H9 (cell line): ENCODE measurements at regions not wholly inside any gene's neighbourhood (a gene's known extent, or its start where the extent isn't known, plus 50 kb on each side); places are given as distances from the start of the nearest gene placed in this dataset.

Experiments used
- DNase-seq: peaks from one replicate; pipeline ENCODE4 v3.0.0-alpha.2; 2017
- H2AFZ ChIP-seq: one replicate; pipeline ENCODE4 v1.6.1; 2013; ENCODE audit warnings: mild to moderate bottlenecking, low read length, control low read depth, moderate library complexity
- H2AK5ac ChIP-seq: 2 replicates; pipeline ENCODE4 v1.6.1; 2013; ENCODE audit warnings: low read length, control low read depth, mixed read lengths; ENCODE audit not compliant: insufficient read length
- H2BK120ac ChIP-seq: one replicate; pipeline ENCODE4 v1.6.1; 2013; ENCODE audit warnings: low read depth, mild to moderate bottlenecking, low read length, control low read depth, inconsistent platforms; ENCODE audit not compliant: poor library complexity, severe bottlenecking
- H2BK12ac ChIP-seq: 2 replicates; pipeline ENCODE4 v1.6.1; 2013; ENCODE audit warnings: low read length, control low read depth, mixed read lengths, low read depth; ENCODE audit not compliant: insufficient read length
- H2BK15ac ChIP-seq: 2 replicates; pipeline ENCODE4 v1.6.1; 2013; ENCODE audit warnings: low read depth, low read length, control low read depth
- H2BK20ac ChIP-seq: one replicate; pipeline ENCODE4 v1.6.1; 2013; ENCODE audit warnings: low read depth, mild to moderate bottlenecking, low read length, control low read depth, inconsistent platforms; ENCODE audit not compliant: poor library complexity, severe bottlenecking
- H2BK5ac ChIP-seq: 2 replicates; pipeline ENCODE4 v1.6.1; 2013; ENCODE audit warnings: low read length, control low read depth, mixed read lengths; ENCODE audit not compliant: insufficient read length
- H3K14ac ChIP-seq: 2 replicates; pipeline ENCODE4 v1.6.1; 2013; ENCODE audit warnings: low read length, control low read depth; ENCODE audit not compliant: insufficient read depth
- H3K18ac ChIP-seq: 2 replicates; pipeline ENCODE4 v1.6.1; 2013; ENCODE audit warnings: low read depth, mild to moderate bottlenecking, mixed read lengths, low read length, control low read depth; ENCODE audit not compliant: insufficient read length
- H3K23ac ChIP-seq: 2 replicates; pipeline ENCODE4 v1.6.1; 2013; ENCODE audit warnings: low read length, control low read depth, mixed read lengths, low read depth; ENCODE audit not compliant: insufficient read length
- H3K23me2 ChIP-seq: 2 replicates; pipeline ENCODE4 v1.6.1; 2013; ENCODE audit warnings: low read depth, mild to moderate bottlenecking, mixed read lengths, low read length, control low read depth; ENCODE audit not compliant: insufficient read length, poor library complexity, severe bottlenecking
- H3K27ac ChIP-seq: 2 replicates; pipeline ENCODE4 v1.5.1; 2013; ENCODE audit warnings: low read length, control low read depth, mixed read lengths, low read depth; ENCODE audit not compliant: insufficient read length
- H3K27me3 ChIP-seq: 2 replicates; pipeline ENCODE4 v1.6.1; 2013; ENCODE audit warnings: low read length, control low read depth, inconsistent platforms; ENCODE audit not compliant: insufficient read depth
- H3K4ac ChIP-seq: 2 replicates; pipeline ENCODE4 v1.6.1; 2013; ENCODE audit warnings: low read depth, mild to moderate bottlenecking, control low read depth, inconsistent platforms, low read length, moderate library complexity
- H3K4me1 ChIP-seq: 2 replicates; pipeline ENCODE4 v1.6.1; 2013; ENCODE audit warnings: low read length, control low read depth, inconsistent platforms; ENCODE audit not compliant: insufficient read depth
- H3K4me2 ChIP-seq: 2 replicates; pipeline ENCODE4 v1.6.1; 2013; ENCODE audit warnings: low read length, control low read depth, mixed read lengths; ENCODE audit not compliant: insufficient read length, insufficient read depth
- H3K56ac ChIP-seq: 2 replicates; pipeline ENCODE4 v1.6.1; 2013; ENCODE audit warnings: low read depth, mild to moderate bottlenecking, mixed read lengths, low read length, control low read depth; ENCODE audit not compliant: insufficient read length
- H3K79me1 ChIP-seq: 2 replicates; pipeline ENCODE4 v1.6.1; 2013; ENCODE audit warnings: low read depth, mild to moderate bottlenecking, moderate library complexity, low read length, control low read depth, inconsistent platforms; ENCODE audit not compliant: insufficient read depth, poor library complexity, severe bottlenecking
- H3K79me2 ChIP-seq: 2 replicates; pipeline ENCODE4 v1.6.1; 2013; ENCODE audit warnings: low read length, control low read depth, inconsistent platforms; ENCODE audit not compliant: insufficient read depth
- H3K9ac ChIP-seq: 2 replicates; pipeline ENCODE4 v1.6.1; 2013; ENCODE audit warnings: low read length, control low read depth, mixed read lengths; ENCODE audit not compliant: insufficient read length; ENCODE audit errors: extremely low read depth
- H3K9me3 ChIP-seq: one replicate; pipeline ENCODE4 v1.6.1; 2013; ENCODE audit warnings: low read depth, low read length, inconsistent platforms; ENCODE audit not compliant: control insufficient read depth
- H3T11ph ChIP-seq: one replicate; pipeline ENCODE4 v1.6.1; 2013; ENCODE audit warnings: mild to moderate bottlenecking, low read length, control low read depth, inconsistent platforms
- H4K20me1 ChIP-seq: one replicate; pipeline ENCODE4 v1.6.1; 2013; ENCODE audit not compliant: control insufficient read depth, insufficient read length, insufficient read depth
- H4K5ac ChIP-seq: 2 replicates; pipeline ENCODE4 v1.6.1; 2013; ENCODE audit warnings: low read depth, mild to moderate bottlenecking, mixed read lengths, low read length, control low read depth; ENCODE audit not compliant: insufficient read length
- H4K8ac ChIP-seq: replicated peaks from 2 replicates; pipeline ENCODE4 v1.6.1; 2013; ENCODE audit warnings: low read length, control low read depth, mixed read lengths, low read depth; ENCODE audit not compliant: insufficient read length
- H4K91ac ChIP-seq: 2 replicates; pipeline ENCODE4 v1.6.1; 2013; ENCODE audit warnings: low read depth, mild to moderate bottlenecking, moderate library complexity, mixed read lengths, low read length, control low read depth; ENCODE audit not compliant: insufficient read length
- H3K27ac Mint-ChIP-seq, 3 experiments: 2 replicates in 2 of 3; 3 replicates in 1 of 3; pipeline ENCODE4 v1.8.0; 2020 to 2021; ENCODE audit warnings: mixed read lengths in 3 of 3, mild to moderate bottlenecking in 1 of 3, moderate library complexity in 1 of 3
- H3K27me3 Mint-ChIP-seq: 2 replicates; pipeline ENCODE4 v1.8.0; 2021; ENCODE audit warnings: low read depth, mild to moderate bottlenecking, moderate library complexity, mixed read lengths
- H3K36me3 Mint-ChIP-seq, 3 experiments: 2 replicates in 2 of 3; 3 replicates in 1 of 3; pipeline ENCODE4 v1.8.0; 2020 to 2021; ENCODE audit warnings: low read depth in 3 of 3, mixed read lengths in 3 of 3; ENCODE audit not compliant: insufficient read depth in 1 of 3
- H3K4me1 Mint-ChIP-seq, 2 experiments: 2 replicates each; pipeline ENCODE4 v1.8.0; 2020; ENCODE audit warnings: mixed read lengths in 2 of 2
- H3K4me3 Mint-ChIP-seq, 2 experiments: 2 replicates in 1 of 2; 3 replicates in 1 of 2; pipeline ENCODE4 v1.8.0; 2020 to 2021; ENCODE audit warnings: mild to moderate bottlenecking in 2 of 2, mixed read lengths in 2 of 2, moderate library complexity in 1 of 2
- H3K9me3 Mint-ChIP-seq, 2 experiments: 2 replicates in 1 of 2; 3 replicates in 1 of 2; pipeline ENCODE4 v1.8.0; 2020; ENCODE audit warnings: mild to moderate bottlenecking in 2 of 2, mixed read lengths in 2 of 2, moderate library complexity in 1 of 2
- WGBS: extraction: QIAGEN DNeasy Blood & Tissue Kit; methylation state at CpG from one replicate; pipeline ENCODE4 v1.1.7; 2013; ENCODE audit warnings: missing lambda C conversion rate, low lambda C conversion rate, mixed read lengths; ENCODE audit not compliant: insufficient read length; ENCODE audit errors: extremely low coverage; 5-methylcytosine and 5-hydroxymethylcytosine counted together
- TF ChIP-seq, protein P1 (sequence below): fragments of 200-600 bp; sonication (generic); conservative IDR thresholded peaks from 3 replicates; pipeline ENCODE4 v1.8.0; 2021; ENCODE audit warnings: antibody characterized with exemption, mild to moderate bottlenecking

DNA sequence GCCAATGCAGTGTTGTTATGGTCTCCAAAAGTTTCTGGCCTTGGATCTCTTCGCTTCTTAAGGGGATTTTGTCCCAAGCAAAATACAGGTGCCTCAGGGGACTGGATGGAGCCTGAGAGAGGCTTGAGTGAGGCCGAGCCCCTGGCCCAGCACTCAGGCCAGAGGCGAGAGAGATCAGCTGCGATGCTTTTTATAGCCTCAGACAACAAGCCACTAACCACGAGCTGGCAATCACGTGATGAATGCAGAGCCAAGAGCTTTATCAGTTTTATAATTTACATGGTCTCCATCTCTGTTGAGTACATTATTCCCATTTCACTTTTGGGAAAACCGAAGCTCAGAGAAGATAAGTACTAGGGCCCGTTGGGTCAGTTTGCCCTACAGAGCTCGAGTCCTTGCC lies 360.0 kb upstream of the CDH5 start:
- no peak overlapping the region for H3K56ac ChIP-seq
- no peak overlapping the region for H2BK12ac ChIP-seq
- H3K9me3 ChIP-seq, result no peaks in the 10 kb centered on the region
- no peak overlapping the region for H3K9ac ChIP-seq
- H3T11ph ChIP-seq, result no peak overlapping the region
- H3K4me2 ChIP-seq, result no peak overlapping the region
- H4K20me1 ChIP-seq, result no peaks in the 10 kb centered on the region
- H2AK5ac ChIP-seq, result no peak overlapping the region
- Mint-ChIP-seq H3K27me3 (no peaks in the 10 kb centered on the region), H3K4me1 (peaks cover 20 to 24% of the 10 kb centered on the region in 2 experiments), H3K27ac (no peak overlapping the region; a peak in 1 of 7 replicates), H3K9me3 (no peaks in the 10 kb centered on the region; a peak in 1 of 5 replicates), H3K36me3 (no peaks in the 10 kb centered on the region), H3K4me3 (no peak overlapping the region)
- no peaks in the 10 kb centered on the region for H3K79me1 ChIP-seq
- no peaks in the 10 kb centered on the region for H3K23me2 ChIP-seq
- no peak overlapping the region for H2BK15ac ChIP-seq
- H4K8ac ChIP-seq, result no peak overlapping the region
- TF ChIP-seq, protein P1, sequence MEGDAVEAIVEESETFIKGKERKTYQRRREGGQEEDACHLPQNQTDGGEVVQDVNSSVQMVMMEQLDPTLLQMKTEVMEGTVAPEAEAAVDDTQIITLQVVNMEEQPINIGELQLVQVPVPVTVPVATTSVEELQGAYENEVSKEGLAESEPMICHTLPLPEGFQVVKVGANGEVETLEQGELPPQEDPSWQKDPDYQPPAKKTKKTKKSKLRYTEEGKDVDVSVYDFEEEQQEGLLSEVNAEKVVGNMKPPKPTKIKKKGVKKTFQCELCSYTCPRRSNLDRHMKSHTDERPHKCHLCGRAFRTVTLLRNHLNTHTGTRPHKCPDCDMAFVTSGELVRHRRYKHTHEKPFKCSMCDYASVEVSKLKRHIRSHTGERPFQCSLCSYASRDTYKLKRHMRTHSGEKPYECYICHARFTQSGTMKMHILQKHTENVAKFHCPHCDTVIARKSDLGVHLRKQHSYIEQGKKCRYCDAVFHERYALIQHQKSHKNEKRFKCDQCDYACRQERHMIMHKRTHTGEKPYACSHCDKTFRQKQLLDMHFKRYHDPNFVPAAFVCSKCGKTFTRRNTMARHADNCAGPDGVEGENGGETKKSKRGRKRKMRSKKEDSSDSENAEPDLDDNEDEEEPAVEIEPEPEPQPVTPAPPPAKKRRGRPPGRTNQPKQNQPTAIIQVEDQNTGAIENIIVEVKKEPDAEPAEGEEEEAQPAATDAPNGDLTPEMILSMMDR, result no peak
- no peak overlapping the region for H2BK120ac ChIP-seq
- no peak overlapping the region for H3K18ac ChIP-seq
- no peak overlapping the region for H3K27ac ChIP-seq
- H2AFZ ChIP-seq, result no peak overlapping the region
- H2BK20ac ChIP-seq, result no peak overlapping the region
- no peak overlapping the region for H3K23ac ChIP-seq
- no peak overlapping the region for H3K14ac ChIP-seq
- no peaks in the 10 kb centered on the region for H3K27me3 ChIP-seq
- no peaks in the 10 kb centered on the region for H3K79me2 ChIP-seq
- no CpG with 5 or more reads among the region's 9 CpGs for WGBS
- H4K5ac ChIP-seq, result no peak overlapping the region
- H4K91ac ChIP-seq, result no peak overlapping the region
- H2BK5ac ChIP-seq, result no peak overlapping the region
- H3K4me1 ChIP-seq, result no peaks in the 10 kb centered on the region
- DNase-seq, result no peak
- no peak overlapping the region for H3K4ac ChIP-seq
